ENCODE measurements at regions not wholly inside any gene's neighbourhood (a gene's known extent, or its start where the extent isn't known, plus 50 kb on each side); places are given as distances from the start of the nearest gene placed in this dataset.

GRCh38 chr2:16226943-16227664, 286.8 kb downstream of the MYCN start:
- TF ChIP-seq, protein P1, sequence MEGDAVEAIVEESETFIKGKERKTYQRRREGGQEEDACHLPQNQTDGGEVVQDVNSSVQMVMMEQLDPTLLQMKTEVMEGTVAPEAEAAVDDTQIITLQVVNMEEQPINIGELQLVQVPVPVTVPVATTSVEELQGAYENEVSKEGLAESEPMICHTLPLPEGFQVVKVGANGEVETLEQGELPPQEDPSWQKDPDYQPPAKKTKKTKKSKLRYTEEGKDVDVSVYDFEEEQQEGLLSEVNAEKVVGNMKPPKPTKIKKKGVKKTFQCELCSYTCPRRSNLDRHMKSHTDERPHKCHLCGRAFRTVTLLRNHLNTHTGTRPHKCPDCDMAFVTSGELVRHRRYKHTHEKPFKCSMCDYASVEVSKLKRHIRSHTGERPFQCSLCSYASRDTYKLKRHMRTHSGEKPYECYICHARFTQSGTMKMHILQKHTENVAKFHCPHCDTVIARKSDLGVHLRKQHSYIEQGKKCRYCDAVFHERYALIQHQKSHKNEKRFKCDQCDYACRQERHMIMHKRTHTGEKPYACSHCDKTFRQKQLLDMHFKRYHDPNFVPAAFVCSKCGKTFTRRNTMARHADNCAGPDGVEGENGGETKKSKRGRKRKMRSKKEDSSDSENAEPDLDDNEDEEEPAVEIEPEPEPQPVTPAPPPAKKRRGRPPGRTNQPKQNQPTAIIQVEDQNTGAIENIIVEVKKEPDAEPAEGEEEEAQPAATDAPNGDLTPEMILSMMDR (IDR thresholded peaks at IDR 0.05), result no peak
- TF ChIP-seq POLR2A (IDR thresholded peaks at IDR 0.05), result no peak
